ENCODE measurements at regions not wholly inside any gene's neighbourhood (a gene's known extent, or its start where the extent isn't known, plus 50 kb on each side); places are given as distances from the start of the nearest gene placed in this dataset.

DNA sequence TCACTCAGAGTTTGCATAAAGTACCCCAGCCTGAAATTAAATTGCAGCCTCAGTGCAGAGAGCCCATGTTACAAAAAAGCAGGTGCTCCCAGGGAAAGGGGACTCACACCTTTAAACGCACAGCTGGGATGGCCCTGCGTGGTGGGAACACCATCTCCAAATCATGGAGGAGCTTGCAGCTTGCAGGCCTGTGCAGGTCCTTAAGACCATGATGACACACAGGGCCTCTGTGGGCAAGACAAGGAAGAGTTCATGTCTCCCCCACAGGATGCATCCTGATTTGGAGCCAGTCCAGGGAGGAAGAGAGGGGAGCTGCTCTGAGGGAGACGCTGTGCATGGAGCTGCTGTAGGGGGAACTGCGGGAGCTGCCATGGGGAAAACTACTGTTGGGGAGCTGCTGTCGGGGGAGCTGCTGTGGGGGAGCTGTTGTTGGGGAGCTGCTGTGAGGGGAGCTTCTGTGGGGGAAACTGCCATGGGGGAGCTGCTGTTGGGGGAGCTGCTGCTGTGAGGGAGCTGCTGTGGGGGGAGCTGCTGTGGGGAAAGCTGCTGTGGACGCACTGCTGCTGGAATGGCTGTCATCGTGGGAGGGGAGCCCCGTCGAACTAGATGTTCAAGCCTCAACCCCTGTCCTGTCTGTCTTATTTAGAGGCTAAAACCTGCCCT, 113.9 kb downstream of the MATN1 start:
- Histone ChIP-seq H3K27ac (ENCODE audit: low read depth, low read length, severe bottlenecking) (no peak overlapping the region), H3K36me3 (ENCODE audit: control insufficient read depth, insufficient read depth, low read length) (no peaks in the 10 kb centered on the region)
- WGBS, 2 experiments (ENCODE audit: insufficient coverage in 2 of 2), result 85 to 90% methylated on average over 7 to 8 of the region's 9 CpGs

DNA sequence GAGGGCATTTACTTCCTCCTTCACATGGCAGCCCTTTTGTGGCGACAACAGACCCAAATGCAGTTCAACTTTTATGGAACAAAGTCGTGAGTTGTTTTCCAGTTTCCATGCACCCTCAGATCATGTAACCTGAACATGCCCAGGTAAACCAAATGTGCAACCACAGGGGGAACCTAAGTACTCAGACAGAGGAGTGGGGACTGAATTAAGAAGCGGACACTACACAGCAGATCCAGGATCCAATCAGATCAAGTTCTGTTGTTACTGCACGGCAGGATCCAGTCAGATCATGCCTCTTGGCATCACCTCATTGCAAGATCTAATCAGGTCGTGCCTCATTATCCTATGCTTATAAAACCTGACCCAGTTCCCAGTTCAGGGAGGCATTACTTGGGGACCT, 115.7 kb downstream of the MATN1 start:
- Histone ChIP-seq H3K36me3 (ENCODE audit: control insufficient read depth, insufficient read depth, low read length) (no peaks in the 10 kb centered on the region), H3K4me3 (ENCODE audit: extremely low read depth, insufficient read depth, low read length, poor library complexity, severe bottlenecking) (no peak overlapping the region), H3K27ac (ENCODE audit: low read depth, low read length, severe bottlenecking) (no peak overlapping the region), H3K4me1 (ENCODE audit: control insufficient read depth, insufficient read depth, low read length, poor library complexity, severe bottlenecking) (no peaks in the 10 kb centered on the region), H3K9me3 (ENCODE audit: control insufficient read depth, low read length) (no peaks in the 10 kb centered on the region)
- WGBS, 2 experiments (ENCODE audit: insufficient coverage in 2 of 2), result 78 to 86% methylated on average over 5 of the region's 5 CpGs

More for the DNA sequence above, 113.9 kb downstream of the MATN1 start:
- H3K9me3 ChIP-seq (ENCODE audit: control insufficient read depth, low read length), result no peaks in the 10 kb centered on the region
- no peak overlapping the region for H3K4me3 ChIP-seq (ENCODE audit: extremely low read depth, insufficient read depth, low read length, poor library complexity, severe bottlenecking)
- H3K4me1 ChIP-seq (ENCODE audit: control insufficient read depth, insufficient read depth, low read length, poor library complexity, severe bottlenecking), result no peaks in the 10 kb centered on the region

DNA sequence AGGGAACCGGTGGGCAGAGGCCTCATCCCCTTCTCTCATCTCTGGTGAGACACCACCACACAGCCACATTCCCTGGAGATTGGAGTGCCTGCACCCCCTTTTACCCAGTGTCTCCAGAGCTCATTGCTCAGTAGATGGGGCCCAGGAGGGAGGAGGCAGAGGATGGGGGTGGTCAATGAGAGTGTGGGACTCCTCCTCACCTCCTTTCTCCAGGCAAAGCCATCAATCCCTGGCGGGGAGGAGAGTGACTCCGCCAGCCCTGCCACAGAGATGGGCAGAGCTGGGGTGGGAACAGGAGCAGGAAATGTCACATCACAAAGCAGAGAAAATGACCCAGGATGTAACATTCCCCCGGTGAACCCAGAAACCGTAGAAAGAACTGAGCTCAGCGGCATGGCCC, 117.2 kb downstream of the MATN1 start:
- no peaks in the 10 kb centered on the region for H3K4me1 ChIP-seq (ENCODE audit: control insufficient read depth, insufficient read depth, low read length, poor library complexity, severe bottlenecking)
- 69 to 80% methylated on average over 2 to 4 of the region's 6 CpGs for WGBS, 2 experiments (ENCODE audit: insufficient coverage in 2 of 2)
- no peak overlapping the region for H3K27ac ChIP-seq (ENCODE audit: low read depth, low read length, severe bottlenecking)

DNA sequence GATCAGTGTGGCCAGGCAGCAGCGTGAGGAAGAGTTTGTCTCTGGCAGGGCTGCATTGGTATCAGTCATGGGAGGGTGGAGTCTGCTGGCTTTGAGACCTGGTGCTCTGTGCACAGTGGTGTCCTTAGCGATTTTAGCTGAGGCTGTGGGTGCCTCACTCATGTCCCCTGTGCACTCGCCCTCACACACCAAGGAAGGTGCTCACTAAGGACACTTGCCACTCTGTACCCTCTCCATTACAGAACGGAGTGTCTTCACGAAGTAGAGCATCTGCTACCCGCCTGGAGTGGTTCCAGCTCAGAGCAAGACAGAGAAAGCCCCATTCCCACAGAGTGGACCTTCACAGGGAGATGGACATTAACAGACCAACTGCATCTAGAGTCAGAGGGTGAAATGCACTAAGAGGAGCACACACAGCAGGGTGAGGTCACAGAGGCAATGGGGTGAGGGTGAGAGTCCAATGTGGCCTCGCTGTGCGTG, 117.9 kb downstream of the MATN1 start:
- 82 to 88% methylated on average over 5 to 6 of the region's 8 CpGs for WGBS, 2 experiments (ENCODE audit: insufficient coverage in 2 of 2)
- Histone ChIP-seq H3K36me3 (ENCODE audit: control insufficient read depth, insufficient read depth, low read length) (no peaks in the 10 kb centered on the region), H3K9me3 (ENCODE audit: control insufficient read depth, low read length) (peaks cover 5% of the 10 kb centered on the region), H3K27ac (ENCODE audit: low read depth, low read length, severe bottlenecking) (no peak overlapping the region), H3K4me1 (ENCODE audit: control insufficient read depth, insufficient read depth, low read length, poor library complexity, severe bottlenecking) (no peaks in the 10 kb centered on the region), H3K4me3 (ENCODE audit: extremely low read depth, insufficient read depth, low read length, poor library complexity, severe bottlenecking) (no peak overlapping the region)

More for the DNA sequence above, 117.2 kb downstream of the MATN1 start:
- H3K9me3 ChIP-seq (ENCODE audit: control insufficient read depth, low read length), result peaks cover 2% of the 10 kb centered on the region
- H3K4me3 ChIP-seq (ENCODE audit: extremely low read depth, insufficient read depth, low read length, poor library complexity, severe bottlenecking), result no peak overlapping the region
- no peaks in the 10 kb centered on the region for H3K36me3 ChIP-seq (ENCODE audit: control insufficient read depth, insufficient read depth, low read length)

DNA sequence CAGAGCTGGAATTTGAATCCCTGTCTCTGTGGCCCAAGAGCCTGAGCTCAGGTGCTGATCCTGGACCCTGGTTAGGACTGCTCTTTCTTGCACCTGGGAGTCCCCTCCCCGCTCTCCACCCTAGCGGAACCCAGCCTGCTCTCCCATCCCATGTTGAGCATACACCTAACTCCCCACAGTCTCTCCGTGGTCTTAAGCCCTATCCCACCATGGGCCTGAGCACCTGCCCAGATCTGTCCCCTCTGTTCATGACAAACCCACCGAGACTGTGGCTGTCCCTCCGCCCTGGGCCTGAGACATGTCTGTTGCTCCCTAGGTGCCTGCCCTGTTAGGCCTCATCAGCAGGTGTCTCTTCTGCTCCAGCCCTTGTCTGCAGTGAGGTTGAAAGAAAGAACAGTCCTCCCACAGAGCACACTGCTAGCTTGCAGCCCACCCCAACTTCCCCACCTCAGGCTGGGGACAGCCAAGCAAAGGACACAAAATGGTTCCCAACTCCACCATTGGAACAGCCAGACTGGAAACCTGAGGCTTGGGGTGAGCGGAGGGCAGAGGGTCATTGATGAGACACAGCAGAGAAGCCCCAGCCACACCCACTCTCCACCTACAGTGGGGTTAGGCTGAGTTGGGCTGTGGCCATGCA, 118.5 kb downstream of the MATN1 start:
- Histone ChIP-seq H3K4me3 (ENCODE audit: extremely low read depth, insufficient read depth, low read length, poor library complexity, severe bottlenecking) (no peak overlapping the region), H3K27ac (ENCODE audit: low read depth, low read length, severe bottlenecking) (no peak overlapping the region), H3K9me3 (ENCODE audit: control insufficient read depth, low read length) (peaks cover 5% of the 10 kb centered on the region), H3K4me1 (ENCODE audit: control insufficient read depth, insufficient read depth, low read length, poor library complexity, severe bottlenecking) (no peaks in the 10 kb centered on the region), H3K36me3 (ENCODE audit: control insufficient read depth, insufficient read depth, low read length) (no peaks in the 10 kb centered on the region)
- 84 to 91% methylated on average over 4 to 5 of the region's 6 CpGs for WGBS, 2 experiments (ENCODE audit: insufficient coverage in 2 of 2)

- Histone ChIP-seq H3K36me3 (ENCODE audit: control insufficient read depth, insufficient read depth, low read length) (no peaks in the 10 kb centered on the region), H3K27ac (ENCODE audit: low read depth, low read length, severe bottlenecking) (no peak overlapping the region), H3K9me3 (ENCODE audit: control insufficient read depth, low read length) (peaks cover 5% of the 10 kb centered on the region), H3K4me3 (ENCODE audit: extremely low read depth, insufficient read depth, low read length, poor library complexity, severe bottlenecking) (no peak overlapping the region), H3K4me1 (ENCODE audit: control insufficient read depth, insufficient read depth, low read length, poor library complexity, severe bottlenecking) (no peaks in the 10 kb centered on the region)
- 77 to 80% methylated on average over 4 to 7 of the region's 7 CpGs for WGBS, 2 experiments (ENCODE audit: insufficient coverage in 2 of 2)
Observed at GRCh38 chr1:30603081-30603858, 120.1 kb downstream of the MATN1 start.

DNA sequence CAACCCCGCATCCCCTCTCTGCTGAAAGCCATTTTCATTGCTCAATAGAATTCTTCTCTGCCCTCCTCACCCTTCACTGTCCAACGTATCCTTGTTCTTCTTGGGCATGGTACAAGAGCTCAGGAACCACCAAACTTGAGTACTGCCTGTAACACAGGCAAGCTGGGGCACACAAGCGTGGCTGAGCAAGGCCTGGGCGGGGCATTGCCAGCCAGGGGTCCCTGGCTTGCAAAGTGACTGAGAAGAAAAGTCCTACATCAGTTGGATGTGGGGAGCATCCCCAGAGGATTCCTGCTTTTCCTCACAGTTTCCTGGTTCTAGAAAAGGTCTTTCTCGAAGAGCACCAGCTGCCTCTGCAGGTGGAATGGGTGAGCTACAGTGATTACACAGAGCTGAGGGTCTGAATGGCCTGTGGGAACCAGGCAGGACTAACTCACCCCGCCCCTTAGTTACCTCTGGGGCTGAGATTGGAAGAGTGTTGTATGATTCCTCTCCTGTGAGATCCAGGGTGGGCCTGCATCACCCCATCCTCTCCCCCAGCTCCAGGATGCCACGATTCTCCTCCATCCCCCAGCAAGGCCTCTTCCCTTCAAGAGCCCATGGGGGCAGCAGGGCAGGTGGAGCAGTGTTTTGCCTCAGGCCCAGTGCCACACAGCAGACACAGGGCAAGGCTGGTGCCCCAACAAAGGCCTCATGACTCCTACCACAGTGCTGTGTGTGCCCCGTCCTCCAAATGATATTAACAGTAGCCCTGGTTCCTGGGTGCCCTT, 121.9 kb downstream of the MATN1 start:
- Histone ChIP-seq H3K4me1 (ENCODE audit: control insufficient read depth, insufficient read depth, low read length, poor library complexity, severe bottlenecking) (no peaks in the 10 kb centered on the region), H3K27ac (ENCODE audit: low read depth, low read length, severe bottlenecking) (no peak overlapping the region), H3K9me3 (ENCODE audit: control insufficient read depth, low read length) (peaks cover 5% of the 10 kb centered on the region), H3K4me3 (ENCODE audit: extremely low read depth, insufficient read depth, low read length, poor library complexity, severe bottlenecking) (no peak overlapping the region), H3K36me3 (ENCODE audit: control insufficient read depth, insufficient read depth, low read length) (no peaks in the 10 kb centered on the region)
- 92 to 93% methylated on average over 6 of the region's 8 CpGs for WGBS, 2 experiments (ENCODE audit: insufficient coverage in 2 of 2)

DNA sequence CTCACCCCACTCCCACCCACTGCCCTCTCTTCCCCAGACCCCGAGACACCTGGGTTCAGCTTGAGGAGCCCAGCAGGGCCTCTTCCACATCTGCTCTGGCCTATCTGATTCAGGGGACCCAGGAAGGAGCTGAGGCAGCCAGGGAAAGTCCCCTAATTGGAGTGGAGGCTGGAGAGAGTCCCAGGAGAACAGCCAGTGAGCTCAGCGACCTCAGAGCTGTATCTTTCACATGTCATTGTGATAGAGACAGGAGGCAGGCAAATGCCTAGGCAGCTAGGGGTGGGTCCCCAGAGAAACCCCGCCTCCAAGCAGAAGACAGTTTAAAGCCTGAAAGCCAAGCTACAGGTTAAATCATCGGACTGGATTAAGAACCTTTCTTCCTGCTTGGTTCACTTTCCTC, 122.7 kb downstream of the MATN1 start:
- Histone ChIP-seq H3K4me3 (ENCODE audit: extremely low read depth, insufficient read depth, low read length, poor library complexity, severe bottlenecking) (no peak overlapping the region), H3K4me1 (ENCODE audit: control insufficient read depth, insufficient read depth, low read length, poor library complexity, severe bottlenecking) (no peaks in the 10 kb centered on the region), H3K27ac (ENCODE audit: low read depth, low read length, severe bottlenecking) (no peak overlapping the region), H3K9me3 (ENCODE audit: control insufficient read depth, low read length) (peaks cover 5% of the 10 kb centered on the region), H3K36me3 (ENCODE audit: control insufficient read depth, insufficient read depth, low read length) (no peaks in the 10 kb centered on the region)
- WGBS, 2 experiments (ENCODE audit: insufficient coverage in 2 of 2), result 88 to 97% methylated on average over 3 of the region's 4 CpGs

GRCh38 chr1:30600258-30600657, 123.1 kb downstream of the MATN1 start:
- Histone ChIP-seq H3K4me1 (ENCODE audit: control insufficient read depth, insufficient read depth, low read length, poor library complexity, severe bottlenecking) (no peaks in the 10 kb centered on the region), H3K27ac (ENCODE audit: low read depth, low read length, severe bottlenecking) (no peak overlapping the region), H3K4me3 (ENCODE audit: extremely low read depth, insufficient read depth, low read length, poor library complexity, severe bottlenecking) (no peak overlapping the region), H3K36me3 (ENCODE audit: control insufficient read depth, insufficient read depth, low read length) (no peaks in the 10 kb centered on the region), H3K9me3 (ENCODE audit: control insufficient read depth, low read length) (peaks cover 5% of the 10 kb centered on the region)
- WGBS, 2 experiments (ENCODE audit: insufficient coverage in 2 of 2), result 80 to 83% methylated on average over 8 to 9 of the region's 9 CpGs

GRCh38 chr1:30599721-30600120, 123.7 kb downstream of the MATN1 start:
- H3K4me1 ChIP-seq (ENCODE audit: control insufficient read depth, insufficient read depth, low read length, poor library complexity, severe bottlenecking), result no peaks in the 10 kb centered on the region
- WGBS, 2 experiments (ENCODE audit: insufficient coverage in 2 of 2), result 96% methylated on average over 5 of the region's 5 CpGs
- no peaks in the 10 kb centered on the region for H3K36me3 ChIP-seq (ENCODE audit: control insufficient read depth, insufficient read depth, low read length)
- H3K4me3 ChIP-seq (ENCODE audit: extremely low read depth, insufficient read depth, low read length, poor library complexity, severe bottlenecking), result no peak overlapping the region
- no peak overlapping the region for H3K27ac ChIP-seq (ENCODE audit: low read depth, low read length, severe bottlenecking)
- peaks cover 5% of the 10 kb centered on the region for H3K9me3 ChIP-seq (ENCODE audit: control insufficient read depth, low read length)

All from mesodermal cell (in vitro differentiated cells).